Spleen (tissue), 7 donors: ENCODE measurements at regions not wholly inside any gene's neighbourhood (a gene's known extent, or its start where the extent isn't known, plus 50 kb on each side); places are given as distances from the start of the nearest gene placed in this dataset.

Experiments
- CTCF ChIP-seq, 11 experiments: fragments of 200-600 bp in 7 of 11; fragments of 450-650 bp in 4 of 11; sonication (generic) in 4 of 11; IDR thresholded peaks in 8 of 11; conservative IDR thresholded peaks in 3 of 11; 1 replicate in 7 of 11; 2 replicates in 4 of 11; pipeline versions ENCODE4 v1.4.0 to v1.8.0; 2016 to 2021; ENCODE audit warnings: antibody characterized with exemption in 11 of 11, inconsistent platforms in 4 of 11, mild to moderate bottlenecking in 1 of 11
- POLR2A ChIP-seq, 3 donors: fragments of 450-650 bp; IDR thresholded peaks; one replicate each; pipeline ENCODE4 v1.5.1; 2017; ENCODE audit warnings: antibody characterized with exemption in 3 of 3, mild to moderate bottlenecking in 1 of 3
- POLR2AphosphoS5 ChIP-seq, 3 donors: sonication (generic); formaldehyde crosslinking; IDR thresholded peaks; one replicate each; pipeline ENCODE4 v1.5.1; 2017; ENCODE audit warnings: antibody characterized with exemption in 3 of 3
- donor health status: DM: no; HTN: no; CAD: no; lungs with moderate emphysema.
- donor health status: DM: no; HTN: no; CAD: no.
- donor health status: DM: no; HTN: no; CAD: no.

DNA sequence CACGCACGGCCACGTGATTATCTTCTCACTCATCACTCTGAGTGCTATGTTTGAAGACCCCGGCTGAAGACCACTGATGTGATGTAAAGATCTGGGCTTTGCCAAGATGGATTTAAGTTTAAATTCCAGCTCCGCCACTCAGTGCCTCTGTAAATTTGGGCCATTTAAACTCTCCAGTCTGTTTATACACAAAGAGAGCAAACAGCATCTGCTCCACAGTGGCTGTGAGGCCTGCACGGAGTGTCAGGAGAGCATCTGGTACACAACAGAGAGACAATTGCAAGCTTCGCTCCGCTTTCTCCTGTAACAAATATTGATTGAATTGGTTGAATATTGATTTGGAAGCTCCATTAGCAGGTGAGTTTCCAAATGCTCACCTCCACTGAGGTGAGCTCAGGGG is 80.5 kb upstream of the FRMD1 start:
- TF ChIP-seq CTCF (IDR thresholded peaks at IDR 0.05 in 8 of 11, conservative IDR thresholded peaks at IDR 0.05 in 3 of 11) (no peak), POLR2AphosphoS5 (IDR thresholded peaks at IDR 0.05) (no peak), POLR2A (IDR thresholded peaks at IDR 0.05) (no peak)
